ENCODE measurements at regions not wholly inside any gene's neighbourhood (a gene's known extent, or its start where the extent isn't known, plus 50 kb on each side); places are given as distances from the start of the nearest gene placed in this dataset.

GRCh38 chr2:209121691-209122090, 302.2 kb upstream of the MAP2 start:
- TF ChIP-seq CTCF (IDR thresholded peaks at IDR 0.05) (no peak), POLR2A (IDR thresholded peaks at IDR 0.05) (no peak)

Data from uterus (tissue), 2 donors.